Sigmoid colon (tissue), 4 donors: ENCODE measurements at regions not wholly inside any gene's neighbourhood (a gene's known extent, or its start where the extent isn't known, plus 50 kb on each side); places are given as distances from the start of the nearest gene placed in this dataset.
"Not testable (repeated sequence)": the region's sequence is repeated elsewhere in the genome, so short reads cannot be mapped to it uniquely, and the experiment has no call there.

ENCODE experiments used
- CTCF ChIP-seq, 4 experiments: fragments of 450-650 bp in 3 of 4; fragments of 200-600 bp in 1 of 4; IDR thresholded peaks; one replicate each; pipeline ENCODE4 v1.5.1; 2016 to 2019; ENCODE audit warnings: antibody characterized with exemption in 4 of 4, mild to moderate bottlenecking in 3 of 4, moderate library complexity in 2 of 4
- EP300 ChIP-seq, 4 donors: sonication (generic); formaldehyde crosslinking; IDR thresholded peaks; one replicate each; pipeline ENCODE4 v1.6.1; 2017; ENCODE audit warnings: antibody characterized with exemption in 4 of 4
- POLR2A ChIP-seq, 2 donors: fragments of 450-650 bp; IDR thresholded peaks; one replicate each; pipeline ENCODE4 v1.6.1; 2016; ENCODE audit warnings: antibody characterized with exemption in 2 of 2, mild to moderate bottlenecking in 2 of 2, moderate library complexity in 2 of 2
- POLR2AphosphoS5 ChIP-seq, 4 donors: sonication (generic); formaldehyde crosslinking; IDR thresholded peaks; one replicate each; pipeline ENCODE4 v1.6.1; 2017; ENCODE audit warnings: antibody characterized with exemption in 4 of 4

GRCh38 chr7:76829233-76829632, 202.2 kb upstream of the POMZP3 start:
- not testable (repeated sequence) for TF ChIP-seq POLR2AphosphoS5, CTCF, POLR2A, EP300 (IDR thresholded peaks at IDR 0.05)
